HG02623 (cell line): ENCODE measurements at regions not wholly inside any gene's neighbourhood (a gene's known extent, or its start where the extent isn't known, plus 50 kb on each side); places are given as distances from the start of the nearest gene placed in this dataset.
"Not testable (repeated sequence)": the region's sequence is repeated elsewhere in the genome, so short reads cannot be mapped to it uniquely, and the experiment has no call there.

ENCODE experiments used
- ATAC-seq: cut with Tn5 transposase; IDR thresholded peaks from one replicate; pipeline ENCODE4 v1.9.1; 2021; ENCODE audit warnings: moderate library complexity; ENCODE audit not compliant: unreplicated experiment

DNA sequence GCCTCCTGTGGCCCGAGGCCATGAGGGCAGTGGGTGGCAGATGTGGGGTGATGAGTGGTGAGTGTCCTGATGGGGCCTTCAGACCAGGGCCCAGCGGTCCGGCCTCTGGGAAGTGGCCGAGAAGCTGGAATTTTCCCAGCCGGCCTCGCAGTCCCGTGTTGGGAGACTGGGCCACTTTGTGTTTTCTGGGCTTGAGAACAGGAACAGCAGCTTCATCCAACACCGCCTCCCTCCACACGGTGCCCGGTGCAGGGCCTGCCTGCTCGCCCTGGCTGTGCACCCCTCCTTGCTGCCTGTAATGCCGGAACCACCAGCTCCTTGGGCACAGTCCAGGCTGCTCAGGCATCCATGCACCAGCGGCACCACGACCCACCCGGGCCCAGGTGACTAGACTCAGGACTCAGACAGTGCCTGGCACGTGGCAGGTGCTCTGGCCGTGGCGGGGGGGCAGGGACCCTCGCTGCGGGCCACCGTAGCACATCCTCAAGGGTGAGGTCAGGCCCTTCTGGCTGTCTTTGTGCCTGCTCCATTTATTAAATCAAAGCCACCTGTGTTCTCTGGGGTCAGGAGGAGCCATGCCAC lies 194.7 kb downstream of the BANP start:
- ATAC-seq = not testable (repeated sequence)

DNA sequence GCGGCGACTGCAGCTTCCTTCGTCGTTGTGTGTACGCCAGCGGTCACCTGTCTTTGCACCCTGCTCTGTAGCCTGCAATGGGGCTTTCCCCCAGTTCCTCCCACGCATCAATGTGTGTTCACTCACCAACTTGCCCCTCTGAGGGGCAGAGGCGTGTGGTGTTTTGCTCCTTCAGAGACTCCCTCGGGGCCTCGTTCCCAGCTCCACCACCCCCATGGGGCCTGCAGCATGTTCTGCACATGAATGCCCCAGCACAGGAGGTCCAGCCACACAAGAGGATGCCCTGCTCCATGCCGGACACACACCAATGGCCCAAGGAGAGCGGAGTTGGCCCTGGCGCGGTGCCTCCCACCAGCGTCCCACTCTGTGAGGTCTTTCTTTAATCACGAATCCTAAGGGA lies 196.8 kb downstream of the BANP start:
- not testable (repeated sequence) for ATAC-seq

DNA sequence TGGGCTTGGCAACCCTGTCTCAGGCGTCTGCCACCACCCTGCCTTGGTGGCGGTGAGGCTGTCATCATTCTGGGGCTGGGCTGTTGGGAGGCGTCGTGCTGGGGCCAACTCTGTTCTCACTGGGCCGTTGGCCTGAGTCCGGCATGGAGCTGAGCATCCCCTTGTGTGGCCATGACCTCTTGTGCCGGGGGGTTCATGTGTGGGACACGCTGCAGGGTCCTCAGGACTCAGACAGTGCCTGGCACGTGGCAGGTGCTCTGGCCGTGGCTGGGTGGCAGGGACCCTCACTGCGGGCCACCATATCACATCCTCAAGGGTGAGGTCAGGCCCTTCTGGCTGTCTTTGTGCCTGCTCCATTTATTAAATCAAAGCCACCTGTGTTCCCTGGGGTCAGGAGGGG lies 197.4 kb downstream of the BANP start:
- not testable (repeated sequence) for ATAC-seq

DNA sequence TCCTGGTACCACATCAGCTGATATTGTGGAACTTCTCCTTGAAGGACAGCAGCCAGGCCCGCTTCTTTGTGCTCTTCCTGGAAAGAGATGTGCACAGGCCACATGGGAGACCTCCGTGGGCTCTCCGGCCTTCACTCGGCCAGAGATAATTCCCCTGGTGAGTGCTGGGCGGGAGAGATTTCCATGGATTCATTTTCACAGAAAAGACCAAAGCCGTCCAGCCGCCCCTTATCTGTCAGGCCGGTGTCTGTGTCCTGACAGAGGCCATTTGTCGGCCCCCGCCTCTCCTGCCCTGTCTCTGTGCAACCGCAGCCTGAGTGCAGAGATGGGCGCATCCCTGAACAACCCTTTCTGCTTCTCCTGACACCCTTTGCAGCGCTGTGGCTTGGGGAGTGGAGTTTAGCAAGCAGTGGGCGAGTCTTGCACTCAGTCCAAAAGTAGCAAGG lies 197.9 kb downstream of the BANP start:
- ATAC-seq = not testable (repeated sequence)

DNA sequence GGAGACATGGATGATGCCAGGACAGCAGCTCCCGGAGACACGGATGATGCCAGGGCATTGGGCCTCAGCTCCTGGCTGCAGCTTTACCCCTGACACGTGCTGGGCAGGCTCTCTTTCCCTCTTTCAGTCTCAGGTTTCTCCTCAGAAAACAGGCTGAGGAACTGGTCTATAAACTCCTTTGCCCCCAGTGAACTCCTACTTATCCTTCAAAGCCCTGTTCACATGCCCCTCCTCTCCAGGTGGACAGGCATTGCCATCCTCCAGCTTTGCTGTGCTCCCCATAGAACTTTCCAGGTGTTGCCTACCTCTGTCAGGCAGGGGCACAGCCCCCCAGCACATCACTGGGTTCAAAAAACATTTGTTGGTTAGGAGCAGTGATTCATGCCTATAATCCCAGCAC lies 198.4 kb downstream of the BANP start:
- ATAC-seq = not testable (repeated sequence)

DNA sequence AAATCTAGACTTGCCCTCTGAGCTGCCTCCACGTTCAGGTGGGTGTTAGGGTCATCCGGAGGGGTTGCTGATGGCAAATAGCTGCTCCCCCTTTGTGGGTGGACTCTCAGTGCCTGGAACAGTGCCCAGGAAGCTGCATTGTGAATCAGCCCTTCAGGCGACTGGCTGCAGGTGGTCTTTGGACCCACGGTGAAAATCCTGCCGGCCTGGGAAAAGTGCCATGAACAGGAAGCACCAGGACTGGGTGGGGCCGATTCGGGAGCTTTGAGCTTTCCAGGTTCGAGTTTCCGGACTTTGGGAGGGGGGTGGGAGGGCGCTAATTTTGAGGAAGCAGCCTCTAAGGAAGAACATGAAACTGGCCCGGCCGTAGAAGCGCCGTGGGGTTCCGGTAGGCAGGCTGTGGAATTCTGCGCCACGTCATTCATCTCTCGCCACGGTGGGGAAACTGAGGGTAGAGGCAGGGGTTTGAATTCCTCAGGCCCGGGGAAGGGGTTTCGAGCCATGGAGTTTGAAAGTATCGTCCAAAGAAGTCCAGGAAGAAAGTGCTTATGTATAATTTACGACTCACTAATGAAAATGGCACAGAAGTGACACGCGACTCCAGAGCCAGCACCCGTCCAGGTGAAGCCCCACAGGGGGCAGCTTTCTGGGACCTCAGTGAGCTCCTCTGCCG lies 199.4 kb downstream of the BANP start:
- ATAC-seq = not testable (repeated sequence)

DNA sequence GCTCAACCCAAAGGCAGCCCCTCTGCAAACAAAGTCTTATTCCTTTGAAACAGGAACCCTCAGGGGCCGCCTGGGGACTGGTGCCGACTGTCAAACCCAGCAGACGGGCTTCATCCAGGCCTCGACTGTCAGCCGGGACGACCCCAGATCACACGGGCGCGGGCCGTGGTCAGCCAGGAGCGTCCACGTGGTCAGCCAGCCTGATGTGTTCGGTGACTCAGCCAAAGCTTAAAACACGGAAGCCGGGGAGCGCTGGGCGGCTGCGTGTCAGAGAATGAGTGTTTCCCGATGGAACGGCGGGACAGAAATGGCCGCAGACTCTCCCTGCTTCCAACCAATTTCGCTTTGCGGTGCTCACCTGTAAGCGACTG lies 199.9 kb downstream of the BANP start:
- ATAC-seq = not testable (repeated sequence)

GRCh38 chr16:88151859-88152843 lies 200.9 kb downstream of the BANP start:
- not testable (repeated sequence) for ATAC-seq

DNA sequence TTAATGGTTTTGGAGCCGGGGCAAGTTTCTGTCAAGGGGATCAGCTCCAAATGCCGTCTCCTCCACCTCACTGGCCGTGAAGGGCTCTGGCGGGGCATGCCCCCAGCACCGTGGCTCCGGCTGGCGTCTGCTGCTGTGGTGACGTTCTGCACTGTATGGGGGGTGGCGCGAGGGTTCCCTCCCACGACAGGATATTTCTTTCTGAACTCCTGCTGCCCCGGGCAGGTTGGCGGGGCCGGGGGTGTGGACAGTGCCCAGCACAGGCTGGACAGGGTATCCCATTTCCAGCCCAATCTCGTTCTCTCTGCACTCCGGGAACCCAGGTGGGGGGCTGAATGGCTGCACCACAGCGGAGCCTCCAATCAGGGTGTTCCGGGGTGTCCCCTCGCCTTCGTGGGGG lies 201.6 kb downstream of the BANP start:
- ATAC-seq = not testable (repeated sequence)

GRCh38 chr16:88153516-88153915 lies 202.3 kb downstream of the BANP start:
- ATAC-seq = not testable (repeated sequence)

GRCh38 chr16:88154886-88155285 lies 203.7 kb downstream of the BANP start:
- ATAC-seq = not testable (repeated sequence)

- not testable (repeated sequence) for ATAC-seq
Observed at GRCh38 chr16:88155681-88156080, 204.4 kb downstream of the BANP start.

DNA sequence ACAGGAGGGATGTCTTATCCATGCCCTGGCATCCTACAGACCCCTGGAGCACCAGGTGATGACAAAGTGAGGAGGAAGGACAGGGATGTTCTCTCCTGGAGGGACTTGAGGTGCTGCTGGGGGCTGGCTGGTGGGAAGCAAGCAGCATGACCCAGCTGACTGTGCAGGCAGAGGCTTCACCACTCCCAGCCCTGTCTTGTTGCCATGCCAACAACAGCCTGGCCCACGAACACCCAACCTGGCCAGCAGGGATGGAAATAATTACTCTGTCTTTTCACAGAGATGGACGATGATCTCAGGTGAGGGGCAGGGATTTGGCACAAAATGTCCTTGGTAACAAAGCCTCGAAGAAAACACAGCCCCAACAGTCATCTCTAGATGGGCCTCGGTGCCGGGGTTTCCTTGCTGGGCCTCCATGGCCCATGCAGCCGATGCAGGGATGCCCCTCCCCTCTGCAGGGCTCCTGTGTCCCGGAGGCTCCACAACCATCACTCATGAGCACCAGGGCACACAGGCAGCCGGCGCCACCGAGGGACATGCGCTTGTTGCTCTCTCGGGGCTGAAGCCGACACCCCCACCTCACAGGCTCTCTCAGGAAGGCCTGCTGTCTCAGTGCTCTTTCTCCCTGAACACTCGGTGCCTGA lies 205.5 kb downstream of the BANP start:
- ATAC-seq = not testable (repeated sequence)

GRCh38 chr16:88157686-88158085 lies 206.5 kb downstream of the BANP start:
- not testable (repeated sequence) for ATAC-seq

DNA sequence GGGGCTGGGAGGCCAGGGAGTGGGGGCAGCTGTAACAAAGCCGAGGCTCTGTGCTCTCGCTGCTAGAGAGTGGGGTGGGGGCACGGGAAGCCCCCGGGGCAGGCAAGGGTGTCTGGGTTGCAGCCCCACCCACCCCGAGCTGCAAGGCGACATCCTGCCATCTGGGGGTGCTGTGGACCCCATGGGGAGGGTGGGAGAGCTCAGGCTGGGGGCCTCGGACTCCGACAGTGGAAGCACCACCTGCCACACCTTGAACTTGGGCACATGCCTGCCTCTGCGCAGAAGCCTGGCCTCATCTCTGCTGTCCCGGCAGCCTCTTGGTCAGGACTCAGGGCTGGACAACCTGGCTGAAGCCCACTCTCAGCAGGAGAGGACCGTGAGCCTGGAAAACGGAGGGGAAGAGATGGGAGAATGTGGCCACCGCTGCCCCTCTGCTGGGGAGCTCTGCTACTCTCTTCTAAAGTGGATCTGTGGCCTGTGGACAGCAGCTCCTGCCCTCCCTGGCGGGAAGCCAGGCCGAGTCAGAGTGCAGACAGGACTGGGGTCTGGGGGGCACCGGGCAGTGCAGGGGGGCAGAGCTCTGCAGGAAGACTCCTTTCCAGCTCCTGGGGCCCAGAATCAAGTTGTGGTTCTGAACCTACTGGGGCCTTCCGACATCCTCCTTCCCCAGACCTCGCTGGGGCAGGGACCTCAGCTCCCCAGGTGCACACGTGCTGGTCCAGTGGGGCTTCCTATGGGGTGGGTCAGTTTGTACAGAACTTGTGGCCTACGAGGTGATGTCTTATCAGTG lies 207.2 kb downstream of the BANP start:
- ATAC-seq = not testable (repeated sequence)

DNA sequence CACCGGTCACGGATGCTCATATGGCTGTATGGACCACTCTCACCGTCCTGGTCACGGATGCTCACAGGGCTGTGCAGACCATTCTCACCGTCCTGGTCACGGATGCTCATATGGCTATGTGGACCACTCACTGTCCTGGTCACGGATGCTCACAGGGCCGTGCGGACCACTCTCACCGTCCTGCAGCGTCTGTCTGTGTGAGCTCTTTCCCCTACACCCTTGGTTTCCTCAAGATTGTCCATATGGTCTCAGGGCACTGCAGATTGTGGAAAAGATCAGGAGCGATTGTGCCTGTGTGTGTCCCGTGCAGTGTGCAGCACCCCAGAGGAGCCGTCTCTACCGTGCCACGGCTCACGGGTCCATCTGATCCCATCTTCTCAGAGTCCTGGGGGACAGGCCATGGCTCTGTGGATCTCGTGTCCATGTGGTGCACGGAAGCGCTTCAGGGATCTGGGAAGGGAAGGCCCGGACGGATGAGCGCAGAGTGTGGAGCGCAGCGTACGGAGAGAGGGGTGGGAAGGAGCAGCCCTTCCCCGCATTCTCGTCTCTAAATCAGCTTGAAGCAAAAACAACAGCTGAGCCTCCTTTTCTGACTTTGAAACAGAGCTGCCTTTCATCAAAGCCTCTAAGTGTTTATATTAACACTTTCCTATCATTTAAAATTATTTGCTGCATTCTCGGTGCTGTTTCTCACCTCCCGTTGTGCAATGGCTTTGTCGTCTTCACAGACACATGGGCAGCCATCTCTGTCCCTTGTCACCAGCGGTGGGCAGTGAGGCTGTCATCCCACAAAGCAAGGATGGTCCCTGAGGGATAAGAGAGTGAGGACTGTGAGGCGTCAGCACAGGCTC lies 208.0 kb downstream of the BANP start:
- ATAC-seq = not testable (repeated sequence)

- not testable (repeated sequence) for ATAC-seq
Observed at GRCh38 chr16:88159897-88160335, 208.7 kb downstream of the BANP start.

- ATAC-seq = not testable (repeated sequence)
Observed at GRCh38 chr16:88161191-88161590, 210.0 kb downstream of the BANP start.

DNA sequence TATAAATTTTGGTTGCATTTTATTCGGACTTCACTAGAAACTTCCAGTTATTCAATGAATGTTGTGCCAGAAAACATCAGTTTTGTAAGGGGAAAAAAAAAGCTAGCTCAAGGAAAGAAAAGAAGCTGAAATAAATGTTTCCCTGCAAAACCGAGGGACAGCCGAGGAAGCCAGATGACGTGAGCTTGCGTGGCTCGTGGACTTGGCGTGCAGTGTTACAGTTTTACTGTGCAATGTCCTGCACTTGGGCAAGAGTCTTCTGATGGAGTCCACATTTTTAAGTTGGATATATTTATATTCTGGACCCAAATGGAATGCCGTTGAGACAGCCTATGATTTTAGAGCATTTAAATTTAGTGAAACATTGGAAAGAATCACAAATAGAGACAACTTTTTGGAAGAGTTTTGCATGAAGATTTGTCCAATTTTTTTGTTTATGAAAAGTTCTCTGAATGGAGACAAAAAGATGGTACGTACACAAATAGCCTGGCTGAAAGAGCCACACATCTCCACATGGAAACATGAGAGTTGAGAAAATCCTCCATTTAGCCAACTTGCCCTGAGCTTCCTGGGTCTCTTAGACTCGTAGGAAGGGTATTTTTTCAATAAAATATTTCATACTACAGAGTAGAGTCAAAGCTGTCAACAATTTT lies 210.5 kb downstream of the BANP start:
- not testable (repeated sequence) for ATAC-seq
